Hematopoietic multipotent progenitor cell (in vitro differentiated cells): ENCODE measurements at regions not wholly inside any gene's neighbourhood (a gene's known extent, or its start where the extent isn't known, plus 50 kb on each side); places are given as distances from the start of the nearest gene placed in this dataset.

Experiments
- DNase-seq, 3 donors: peaks; one replicate each; pipeline ENCODE4 v3.0.0-alpha.2; 2011 to 2015; ENCODE audit warnings: low read depth in 2 of 3, low spot score in 2 of 3

DNA sequence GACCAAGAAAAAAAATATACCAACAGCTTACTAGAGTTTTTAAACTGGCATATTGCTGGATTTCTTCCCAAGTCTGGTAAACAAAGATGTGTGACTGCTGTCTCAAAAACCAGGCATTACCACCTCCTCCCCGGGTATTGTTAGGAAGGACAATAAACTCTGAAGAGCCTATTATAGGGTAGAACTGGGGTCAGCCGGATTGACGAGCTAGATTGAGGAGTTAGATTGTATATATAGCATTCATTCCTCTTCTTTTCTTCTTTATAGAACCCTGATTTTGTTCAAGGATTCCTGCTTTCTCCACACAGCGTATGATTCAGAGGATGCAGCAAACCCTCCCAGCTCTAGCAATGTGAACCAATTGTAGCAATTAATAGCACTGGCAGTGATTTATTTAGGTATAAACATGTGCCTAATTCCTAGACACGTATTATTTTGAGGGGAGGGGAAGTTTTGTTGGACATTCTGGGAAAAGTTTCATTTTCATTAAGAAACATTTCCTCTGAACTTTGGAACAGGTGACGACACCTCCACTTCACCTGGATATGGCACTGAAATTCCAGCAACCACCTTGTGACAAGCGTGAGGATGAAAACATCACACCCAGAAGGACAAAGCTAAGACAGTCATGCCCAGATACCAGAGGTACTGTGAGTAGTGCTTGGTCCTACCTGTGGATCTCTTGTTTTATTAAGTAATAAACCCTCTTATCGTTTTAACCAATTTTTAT lies 679.4 kb upstream of the KIRREL3 start:
- no peak for DNase-seq

DNA sequence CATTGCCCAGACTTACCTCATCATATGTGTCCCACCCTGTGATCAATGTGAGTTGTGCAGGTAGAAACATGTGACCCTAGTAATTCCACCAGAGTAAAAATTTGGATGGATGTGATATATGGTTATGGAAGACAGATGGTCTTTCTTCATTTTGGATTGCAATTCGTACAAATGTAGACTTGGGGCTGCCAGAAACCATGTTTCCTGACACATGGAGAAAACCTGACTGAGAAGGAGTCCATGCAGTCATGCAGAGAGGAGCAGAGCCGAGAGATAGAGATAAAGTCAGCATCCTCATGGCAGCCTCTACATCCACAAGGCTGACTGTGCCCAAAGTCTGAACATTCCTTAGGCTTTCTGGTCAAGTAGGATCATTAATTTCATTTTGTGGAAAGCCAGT lies 678.1 kb upstream of the KIRREL3 start:
- DNase-seq, result no peak

DNA sequence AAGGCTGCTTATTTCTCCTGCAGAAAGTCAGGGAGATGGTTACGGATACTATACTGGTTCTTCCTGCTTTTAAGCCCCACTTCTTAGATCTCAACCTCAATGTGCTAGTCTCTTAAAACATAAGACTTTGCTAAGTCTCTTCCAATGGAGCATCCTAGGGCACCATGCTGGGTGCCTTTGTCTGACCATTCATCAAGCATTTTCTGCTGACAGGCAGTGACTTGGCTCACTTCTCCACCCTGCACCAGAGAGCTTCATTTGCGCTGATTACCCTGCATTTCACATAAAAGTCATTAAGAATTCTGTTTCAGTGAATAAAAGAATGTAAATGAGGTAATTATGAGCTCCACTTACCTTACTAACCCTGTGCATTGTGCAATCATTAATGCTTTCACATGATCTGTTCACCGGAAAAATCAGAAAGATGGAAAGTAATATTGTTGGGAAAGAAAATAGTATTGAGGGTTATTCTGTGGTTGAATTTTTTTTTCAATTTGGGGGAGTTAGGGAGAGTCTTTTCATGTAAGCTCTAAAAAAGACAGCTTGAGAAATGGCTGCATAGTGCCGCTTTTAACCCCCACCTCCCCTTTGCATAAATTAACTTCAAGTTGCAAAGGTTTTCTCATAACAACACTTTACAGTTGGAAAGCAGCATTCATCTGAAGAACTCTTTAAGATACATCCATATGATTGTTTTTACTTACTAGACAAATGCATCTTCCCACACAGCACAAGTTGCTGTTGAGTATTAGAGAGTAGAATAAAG lies 677.3 kb upstream of the KIRREL3 start:
- no peak for DNase-seq

DNA sequence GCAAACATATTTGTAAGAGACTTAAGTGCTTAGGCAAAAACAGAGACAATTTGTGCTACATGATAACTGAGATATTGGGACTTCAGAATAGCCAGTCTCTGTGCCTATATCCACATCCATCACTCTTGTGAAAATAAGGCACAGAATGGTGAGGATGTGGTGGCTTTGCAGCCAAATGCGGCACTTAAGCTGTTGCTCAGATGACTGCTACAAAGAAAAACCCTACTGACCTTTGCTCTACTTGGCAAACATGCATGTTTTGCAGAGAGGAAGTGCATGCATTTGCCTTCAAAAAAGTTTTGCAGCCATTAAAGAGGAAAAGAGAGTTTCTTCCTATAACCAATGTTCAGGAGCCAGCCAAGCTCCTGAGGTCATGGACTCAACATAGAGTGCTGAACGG lies 675.0 kb upstream of the KIRREL3 start:
- DNase-seq, result no peak

DNA sequence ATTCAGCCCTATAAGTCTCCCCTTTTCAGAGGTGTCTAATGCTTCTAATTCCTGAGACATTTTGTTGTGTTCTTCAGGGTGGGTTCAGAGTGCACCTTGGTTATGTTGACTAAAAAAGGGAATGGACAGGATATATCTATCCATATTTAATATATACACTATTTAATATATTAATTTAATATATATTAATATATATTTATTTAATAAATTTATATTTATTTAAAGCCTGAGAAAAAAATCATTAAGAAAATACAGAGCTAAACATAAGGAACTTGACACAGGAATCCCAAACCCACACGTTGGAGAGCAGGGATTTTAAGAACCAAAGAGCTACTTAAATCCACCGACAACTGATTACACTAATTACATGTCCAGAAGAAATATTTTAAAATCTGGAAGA lies 674.2 kb upstream of the KIRREL3 start:
- no peak for DNase-seq

DNA sequence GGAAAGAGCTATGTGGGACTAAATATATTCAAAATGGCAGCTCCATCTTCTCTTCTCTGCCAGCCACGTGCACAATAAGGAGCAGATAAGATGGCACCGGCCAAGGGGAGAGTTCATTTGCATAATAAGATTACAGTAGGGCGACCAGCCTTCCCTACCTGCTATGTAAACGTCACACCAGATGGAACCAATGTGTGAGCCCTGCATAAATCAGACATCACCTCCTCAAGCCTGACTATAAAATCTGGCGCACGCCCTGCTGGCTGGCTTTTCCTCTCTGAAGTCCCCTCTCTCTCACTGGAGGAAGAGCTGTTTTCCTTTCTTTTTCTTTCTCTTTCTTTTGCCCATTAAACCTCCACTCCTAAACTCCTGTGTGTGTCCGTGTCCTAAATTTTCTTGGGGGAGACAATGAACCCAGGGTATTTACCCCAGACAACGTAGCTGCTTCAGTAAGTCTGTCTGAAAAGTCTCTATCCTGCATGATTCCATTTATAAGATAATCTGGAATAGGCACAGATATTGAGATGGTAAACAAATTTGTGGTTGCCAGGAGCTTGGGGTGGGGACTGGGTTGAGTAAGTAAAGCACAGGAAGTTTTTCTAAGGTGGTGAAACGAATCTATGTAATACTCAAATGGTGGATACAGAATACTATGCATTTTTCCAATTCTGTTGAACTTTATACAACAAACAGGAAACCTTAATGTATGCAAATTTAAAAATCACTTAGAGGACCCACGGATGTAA lies 670.0 kb upstream of the KIRREL3 start:
- DNase-seq, result no peak

DNA sequence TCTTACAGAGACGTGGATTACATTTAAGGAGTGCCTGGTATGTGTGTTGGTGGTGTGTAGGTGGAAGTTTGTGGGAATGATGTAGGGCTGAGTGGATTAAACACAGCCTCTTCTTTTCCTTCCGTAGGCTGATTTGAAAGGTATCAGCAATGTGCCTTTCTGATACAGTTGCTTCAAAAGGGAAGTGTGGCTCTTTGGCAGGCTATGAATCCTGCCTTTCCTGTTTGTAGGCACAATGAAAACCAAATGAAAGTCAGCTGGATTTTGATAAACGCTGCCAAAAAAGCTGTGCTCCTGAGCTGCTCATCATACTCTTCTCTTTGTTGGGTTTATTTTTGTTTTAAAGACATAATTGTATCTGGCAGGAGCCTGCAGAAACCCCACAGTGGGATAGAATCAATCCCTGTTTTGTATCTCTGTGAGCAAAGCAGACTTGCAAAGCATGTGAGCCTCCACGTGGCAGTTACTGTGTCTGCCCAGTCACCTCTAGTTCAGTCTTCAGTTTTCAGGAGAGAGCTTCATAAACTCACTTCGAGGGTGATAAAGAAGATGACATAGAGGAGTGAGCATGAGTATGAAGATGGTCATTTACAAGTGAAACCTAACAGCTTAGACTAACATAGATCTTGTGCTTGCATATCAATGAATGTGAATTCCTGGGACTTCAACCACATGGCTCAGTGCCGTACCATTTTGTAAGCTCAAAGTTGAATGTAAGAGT lies 655.7 kb upstream of the KIRREL3 start:
- peak in 1 of 3 donors; percentile 2 for DNase-seq

DNA sequence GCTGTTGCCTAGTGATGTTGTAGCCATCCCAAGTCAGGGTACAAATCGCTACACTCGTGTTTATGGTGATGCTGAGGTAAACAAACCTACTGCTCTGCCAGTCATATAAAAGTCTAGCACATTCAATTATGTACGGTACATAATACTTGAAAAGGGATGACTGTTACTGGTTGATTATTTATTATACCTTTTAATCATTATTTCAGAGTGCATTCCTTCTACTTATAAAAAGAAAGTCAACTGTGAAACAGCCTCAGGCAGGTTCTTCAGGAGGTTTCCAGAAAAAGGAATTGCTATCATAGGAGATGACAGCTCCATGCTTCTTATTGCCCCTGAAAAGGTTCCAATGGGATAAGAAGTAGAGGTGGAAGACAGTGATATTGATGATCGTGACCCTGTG lies 652.5 kb upstream of the KIRREL3 start:
- no peak for DNase-seq

DNA sequence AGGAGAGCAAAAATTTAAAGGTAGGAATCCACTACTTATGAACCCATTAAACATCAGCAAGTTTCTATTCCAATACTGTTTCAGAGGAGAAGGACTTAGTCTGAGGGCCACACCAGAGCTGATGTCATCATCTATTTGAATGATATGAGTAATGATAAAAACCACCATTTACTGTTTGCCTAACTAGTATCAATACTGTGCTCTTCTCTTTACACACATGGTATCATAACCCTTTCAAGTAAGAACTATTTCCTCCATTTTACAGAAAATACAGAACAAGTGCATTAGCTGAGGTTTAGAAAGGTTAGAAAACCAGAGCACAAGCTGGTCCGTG lies 651.3 kb upstream of the KIRREL3 start:
- DNase-seq, result no peak

DNA sequence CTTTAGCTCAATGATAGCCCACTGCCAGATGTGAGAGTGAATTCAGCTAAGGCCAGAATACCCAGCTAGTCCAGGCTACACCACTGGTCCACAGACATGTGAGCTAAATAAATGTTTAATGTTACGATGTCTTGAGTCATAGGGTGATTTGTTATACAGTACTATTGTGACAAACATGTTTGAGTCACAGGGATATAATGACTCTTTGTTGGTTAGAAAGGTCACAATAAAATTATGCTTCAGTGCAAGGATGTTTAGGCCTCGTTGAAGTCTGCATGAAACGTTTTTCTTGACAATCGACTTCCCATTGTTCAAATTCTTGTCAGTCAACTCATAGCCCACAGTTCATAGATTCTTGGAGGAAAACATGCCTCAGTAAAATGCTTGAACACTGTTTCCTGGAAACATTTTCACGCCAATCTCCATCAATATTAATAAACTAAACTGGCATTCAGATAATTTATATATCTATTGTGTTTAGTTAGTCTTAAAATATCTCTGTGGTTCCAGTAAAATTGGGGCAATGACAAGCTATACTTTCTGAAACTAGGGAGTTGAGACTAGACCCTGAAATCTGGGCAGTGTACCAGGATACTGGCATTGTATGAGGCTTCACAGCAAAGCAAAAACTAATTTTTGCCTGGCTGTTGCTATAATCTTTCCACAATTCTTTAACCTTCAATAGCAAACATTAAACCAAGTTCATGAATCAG lies 650.8 kb upstream of the KIRREL3 start:
- no peak for DNase-seq

DNA sequence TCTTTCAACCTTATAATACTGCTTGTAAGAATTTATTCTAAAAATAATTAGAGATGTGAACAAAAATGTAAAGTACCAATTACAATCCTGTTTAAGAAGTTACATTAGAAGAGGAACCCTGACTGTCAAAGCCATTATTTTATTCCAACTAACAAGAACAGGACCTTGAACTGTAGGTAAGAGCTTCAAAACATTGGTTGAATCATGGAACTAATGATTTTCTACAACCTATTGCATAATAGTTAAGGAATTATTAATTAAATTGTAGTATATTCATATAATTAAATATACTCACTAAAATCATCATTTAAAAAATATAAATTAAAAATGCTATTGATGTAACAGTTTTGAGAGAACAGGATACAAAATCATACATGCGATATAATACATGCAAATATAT lies 649.4 kb upstream of the KIRREL3 start:
- no peak for DNase-seq

DNA sequence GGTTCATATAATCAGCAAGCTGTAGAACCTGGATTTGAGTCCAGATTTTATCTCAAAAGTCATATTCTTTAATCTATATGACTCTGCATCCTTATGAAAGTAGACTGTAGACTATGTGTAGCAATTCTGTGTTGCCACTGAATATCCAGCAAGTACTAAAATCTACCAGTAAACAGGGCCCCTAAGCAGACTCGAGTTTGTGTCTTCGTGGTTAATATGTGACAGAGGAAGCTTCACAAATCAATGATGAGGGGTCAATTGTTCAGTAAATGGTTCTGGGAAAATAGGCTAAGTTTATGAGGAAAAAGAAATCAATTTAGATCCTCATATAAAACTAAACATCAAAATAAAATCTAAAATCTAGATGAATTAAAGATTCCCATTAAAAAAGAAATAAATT lies 648.5 kb upstream of the KIRREL3 start:
- DNase-seq, result no peak

DNA sequence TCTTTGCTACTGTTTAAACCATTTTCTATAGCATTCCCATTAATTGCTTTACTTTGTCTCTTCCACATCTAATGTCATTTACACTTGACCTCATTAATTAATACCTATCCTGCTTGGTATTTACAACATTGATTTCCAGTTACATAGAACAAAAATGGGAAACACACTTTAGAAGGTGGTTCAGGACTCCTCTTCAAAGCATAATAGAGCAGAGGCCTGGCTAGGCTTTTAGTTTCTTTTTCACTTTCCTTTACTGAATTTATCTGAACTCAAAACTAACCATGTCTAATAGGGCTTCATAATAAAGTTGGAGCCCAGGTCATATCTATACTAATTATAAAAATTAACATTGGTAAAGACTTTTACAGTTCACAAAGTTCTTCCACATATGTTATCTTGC lies 648.0 kb upstream of the KIRREL3 start:
- DNase-seq, result peak in 1 of 3 donors; percentile 22

DNA sequence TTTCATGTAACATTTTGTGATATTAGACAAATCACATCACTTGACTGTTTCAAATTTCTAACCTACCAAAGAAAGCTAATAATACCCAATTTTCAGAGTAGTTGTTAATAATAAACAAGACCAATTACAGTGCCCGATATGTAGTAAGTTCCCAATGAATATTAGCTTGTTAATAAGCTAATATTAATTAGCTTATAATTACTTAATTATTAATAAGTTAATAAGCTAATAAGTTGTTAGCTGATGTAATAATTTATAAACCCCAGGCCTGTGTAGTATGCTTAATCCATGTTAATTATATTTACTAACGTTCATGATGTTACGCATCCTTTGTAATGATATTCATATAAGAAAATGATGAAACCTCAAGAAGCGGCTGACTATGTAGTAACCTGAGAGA lies 643.8 kb upstream of the KIRREL3 start:
- no peak for DNase-seq

DNA sequence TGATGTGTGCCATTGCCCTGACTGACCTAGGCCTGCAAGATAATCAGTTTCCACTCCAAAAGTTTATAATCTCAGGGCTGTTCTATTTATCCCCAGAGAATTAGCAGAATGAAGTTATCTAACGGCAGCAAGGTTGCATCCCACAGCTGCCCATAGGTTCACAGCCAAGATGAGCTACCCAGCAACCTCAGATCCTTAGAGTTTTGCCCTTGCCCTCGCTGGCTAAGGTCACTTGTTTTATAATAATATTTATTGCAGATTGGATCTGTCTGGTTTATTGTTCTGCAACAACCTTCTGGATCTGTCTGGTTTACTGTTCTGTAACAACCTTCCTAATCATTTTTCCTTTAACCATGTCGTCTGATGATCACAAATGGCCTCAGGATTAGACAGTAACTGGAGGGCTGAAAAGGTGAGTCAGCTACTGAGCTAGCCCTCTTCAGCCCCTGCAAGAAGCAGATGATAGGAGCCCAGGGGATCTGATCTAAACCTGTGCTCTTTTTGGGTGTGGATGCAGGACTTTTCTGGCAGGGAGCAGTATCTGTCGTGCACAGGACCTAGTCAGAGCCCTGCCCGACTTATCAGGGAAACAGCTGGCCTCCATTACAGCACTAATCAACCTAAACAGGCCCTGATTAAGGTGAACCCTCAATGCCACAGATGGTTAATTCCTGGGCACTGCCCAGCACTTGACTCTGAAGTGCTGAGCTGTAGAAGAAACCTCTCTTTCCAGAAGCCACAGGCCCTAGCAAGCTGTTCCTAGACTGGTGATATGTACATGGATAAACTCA lies 642.9 kb upstream of the KIRREL3 start:
- peak in 1 of 3 donors; percentile 22 for DNase-seq

DNA sequence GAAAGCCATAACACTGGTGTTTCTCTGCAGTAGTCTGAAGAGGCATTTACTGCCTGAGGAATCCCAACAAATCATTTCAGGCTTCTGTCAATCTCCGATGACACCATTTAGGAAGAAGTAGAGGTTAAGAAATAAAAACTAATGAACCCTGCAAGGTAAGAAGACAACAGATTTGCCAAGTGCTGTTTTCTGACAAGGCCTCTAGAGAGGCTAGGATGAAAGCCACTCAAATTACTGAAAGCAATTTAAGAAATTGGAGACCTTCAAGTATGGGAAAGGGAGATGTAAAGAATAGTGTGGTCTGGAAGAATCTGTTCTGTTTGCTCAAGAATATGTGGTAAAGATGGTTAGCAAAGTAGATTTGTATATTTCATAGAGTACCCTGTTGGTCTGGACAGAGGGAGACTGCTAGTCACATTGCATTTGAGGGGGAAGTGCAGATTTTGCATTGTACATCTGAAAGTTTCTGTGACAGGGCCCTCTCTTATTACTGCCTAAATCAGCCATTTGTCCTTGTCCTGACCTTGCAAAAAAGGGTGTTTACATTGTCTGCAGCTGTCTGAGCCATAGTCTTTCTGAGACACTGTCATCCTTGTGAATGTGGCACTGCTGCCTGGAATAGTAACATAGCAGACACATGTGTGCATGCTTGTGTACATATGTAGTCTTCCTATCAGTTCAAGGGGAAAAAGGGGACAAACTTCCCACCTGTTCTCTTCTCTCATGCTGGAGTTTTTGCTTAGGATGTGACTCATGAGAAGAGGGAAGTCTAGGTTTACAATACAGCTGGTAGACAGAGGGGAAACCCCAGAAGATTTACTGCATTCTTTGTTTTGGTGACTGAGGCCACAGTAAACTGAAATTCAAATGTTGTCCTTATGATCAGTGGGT lies 640.2 kb upstream of the KIRREL3 start:
- DNase-seq, result peak in 2 of 3 donors; percentile 68 to 70

DNA sequence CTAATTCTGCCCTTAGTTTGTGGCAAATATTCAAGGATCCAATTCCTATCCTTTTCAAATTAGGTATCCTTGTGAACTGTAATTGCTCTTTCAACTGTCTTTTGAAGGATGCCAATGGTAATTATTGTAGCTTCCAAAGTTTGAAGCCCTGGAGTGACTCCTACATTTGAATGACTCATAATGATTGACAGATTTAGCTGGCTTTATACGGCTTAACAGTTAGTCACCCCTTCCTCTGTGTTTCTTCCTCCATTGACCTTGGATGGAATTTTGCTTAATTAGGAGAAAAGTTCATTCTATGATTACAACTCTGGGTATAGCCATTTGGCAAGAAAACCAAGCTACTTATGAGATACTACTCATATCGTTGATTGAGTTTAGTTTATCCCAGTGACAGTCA lies 639.3 kb upstream of the KIRREL3 start:
- no peak for DNase-seq

DNA sequence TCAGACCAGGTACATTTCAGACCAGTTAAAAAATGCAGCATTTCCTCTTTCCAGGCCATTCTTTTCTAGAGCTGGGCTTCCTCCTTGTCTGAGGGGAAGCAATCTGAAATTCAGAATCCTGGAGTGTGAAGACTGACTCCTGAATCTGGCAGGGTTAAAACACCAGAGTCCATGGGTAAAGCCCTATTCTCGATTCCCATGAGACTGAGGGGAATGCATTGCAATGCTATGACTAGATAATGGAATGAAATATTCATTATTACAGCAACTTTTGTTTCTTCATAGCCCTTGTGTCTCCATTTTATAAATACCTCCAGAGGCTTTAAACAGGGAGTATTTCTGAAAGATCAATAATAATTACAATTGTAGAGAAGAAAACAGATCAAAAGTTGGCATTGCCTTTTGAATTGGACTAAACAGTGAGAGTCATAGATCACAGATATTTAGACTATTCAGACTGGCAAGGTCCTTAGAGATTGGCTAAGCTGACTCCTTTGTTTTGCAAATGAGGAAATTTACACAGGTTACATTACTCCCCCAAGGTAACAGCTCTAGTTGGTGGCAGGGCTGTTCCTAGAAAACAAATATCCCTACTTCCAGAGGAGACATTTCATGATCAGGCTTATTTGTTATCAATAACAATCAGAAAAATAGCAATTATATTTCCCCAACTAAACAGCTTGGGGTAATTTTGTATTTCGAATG lies 632.6 kb upstream of the KIRREL3 start:
- DNase-seq, result no peak
